ENCODE measurements at regions not wholly inside any gene's neighbourhood (a gene's known extent, or its start where the extent isn't known, plus 50 kb on each side); places are given as distances from the start of the nearest gene placed in this dataset.

DNA sequence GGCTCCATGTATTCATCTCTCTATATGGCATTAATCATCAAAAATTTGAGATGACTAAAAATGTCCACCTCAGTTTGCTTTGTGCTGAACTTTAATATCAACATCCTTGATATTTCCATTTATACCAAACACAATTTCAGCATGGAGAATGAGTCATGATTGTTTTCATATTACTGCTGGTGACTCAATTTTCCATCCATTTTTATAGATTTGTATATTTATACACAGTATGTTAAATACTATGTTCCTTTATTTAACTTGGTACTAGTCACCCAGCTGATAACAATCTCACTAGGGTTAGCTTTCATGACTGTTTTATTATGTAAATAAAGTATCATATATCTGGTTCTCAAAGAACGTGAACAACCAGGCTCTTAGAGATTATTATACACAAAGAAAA is 1255.1 kb downstream of the SLITRK1 start:
- Histone ChIP-seq H3K9me2 (ENCODE audit: insufficient read depth) (no peaks in the 10 kb centered on the region; the same call in 1 of the 2 replicates), H3K4me3 (no peak overlapping the region), H4K20me1 (replicated peaks; ENCODE audit: insufficient read depth) (no peaks in the 10 kb centered on the region), H3K27me3 (ENCODE audit: insufficient read depth) (no peaks in the 10 kb centered on the region), H3K27ac (ENCODE audit: low read depth) (no peak overlapping the region), H3K4me1 (ENCODE audit: insufficient read depth) (no peaks in the 10 kb centered on the region), H3K36me3 (ENCODE audit: insufficient read depth) (no peaks in the 10 kb centered on the region), H2AFZ (no peak overlapping the region), H3K79me2 (replicated peaks; ENCODE audit: insufficient read depth) (no peaks in the 10 kb centered on the region), H3F3A (replicated peaks; ENCODE audit: low read depth) (no peaks in the 10 kb centered on the region), H3K4me2 (no peak overlapping the region)
- Mint-ChIP-seq H3K27ac (no peak overlapping the region), H3K27me3 (ENCODE audit: insufficient read depth, low read depth, poor library complexity) (no peaks in the 10 kb centered on the region), H3K4me1 (no peaks in the 10 kb centered on the region), H3K9me3 (no peaks in the 10 kb centered on the region), H3K36me3 (ENCODE audit: low read depth) (no peaks in the 10 kb centered on the region), H3K4me3 (no peak overlapping the region)
- DNase-seq (ENCODE audit: low spot score): no peak
- TF ChIP-seq ZNF331 (CRISPR knock-in tag; IDR thresholded peaks at IDR 0.05; ENCODE audit: low read depth) (no peak), STAT1 (IDR thresholded peaks at IDR 0.05; ENCODE audit: unreplicated experiment) (no peak), ZNF114 (CRISPR knock-in tag; IDR thresholded peaks at IDR 0.05) (no peak), NANOG (IDR thresholded peaks at IDR 0.05; ENCODE audit: borderline replicate concordance) (no peak), CREB1 (CRISPR knock-in tag; IDR thresholded peaks at IDR 0.05; ENCODE audit: low read depth) (no peak)
- no peak for ATAC-seq

GRCh38 chr13:82625717-82626116 is 1256.6 kb downstream of the SLITRK1 start:
- Mint-ChIP-seq H3K27ac (no peak overlapping the region), H3K9me3 (no peaks in the 10 kb centered on the region), H3K4me3 (no peak overlapping the region), H3K36me3 (ENCODE audit: low read depth) (no peaks in the 10 kb centered on the region), H3K4me1 (no peaks in the 10 kb centered on the region), H3K27me3 (ENCODE audit: insufficient read depth, low read depth, poor library complexity) (no peaks in the 10 kb centered on the region)
- Histone ChIP-seq H3K27me3 (ENCODE audit: insufficient read depth) (no peaks in the 10 kb centered on the region), H3K27ac (ENCODE audit: low read depth) (no peak overlapping the region), H3K4me2 (no peak overlapping the region), H3K9me2 (ENCODE audit: insufficient read depth) (no peaks in the 10 kb centered on the region; the same call in 1 of the 2 replicates), H2AFZ (no peak overlapping the region), H3K36me3 (ENCODE audit: insufficient read depth) (no peaks in the 10 kb centered on the region), H3F3A (replicated peaks; ENCODE audit: low read depth) (no peaks in the 10 kb centered on the region), H3K4me3 (no peak overlapping the region), H3K4me1 (ENCODE audit: insufficient read depth) (no peaks in the 10 kb centered on the region), H3K79me2 (replicated peaks; ENCODE audit: insufficient read depth) (no peaks in the 10 kb centered on the region), H4K20me1 (replicated peaks; ENCODE audit: insufficient read depth) (no peaks in the 10 kb centered on the region)
- DNase-seq (ENCODE audit: low spot score): no peak
- no peak for ATAC-seq
- no peak for TF ChIP-seq ZNF114 (CRISPR knock-in tag; IDR thresholded peaks at IDR 0.05)
- TF ChIP-seq JUNB (IDR thresholded peaks at IDR 0.05; ENCODE audit: unreplicated experiment): no peak
- TF ChIP-seq ETS1 (IDR thresholded peaks at IDR 0.05): no peak
- TF ChIP-seq CREB1 (CRISPR knock-in tag; IDR thresholded peaks at IDR 0.05; ENCODE audit: low read depth): no peak
- TF ChIP-seq NANOG (IDR thresholded peaks at IDR 0.05; ENCODE audit: borderline replicate concordance): no peak
- no peak for TF ChIP-seq EZH2phosphoT487 (IDR thresholded peaks at IDR 0.05; ENCODE audit: unreplicated experiment)
- TF ChIP-seq, protein P1, sequence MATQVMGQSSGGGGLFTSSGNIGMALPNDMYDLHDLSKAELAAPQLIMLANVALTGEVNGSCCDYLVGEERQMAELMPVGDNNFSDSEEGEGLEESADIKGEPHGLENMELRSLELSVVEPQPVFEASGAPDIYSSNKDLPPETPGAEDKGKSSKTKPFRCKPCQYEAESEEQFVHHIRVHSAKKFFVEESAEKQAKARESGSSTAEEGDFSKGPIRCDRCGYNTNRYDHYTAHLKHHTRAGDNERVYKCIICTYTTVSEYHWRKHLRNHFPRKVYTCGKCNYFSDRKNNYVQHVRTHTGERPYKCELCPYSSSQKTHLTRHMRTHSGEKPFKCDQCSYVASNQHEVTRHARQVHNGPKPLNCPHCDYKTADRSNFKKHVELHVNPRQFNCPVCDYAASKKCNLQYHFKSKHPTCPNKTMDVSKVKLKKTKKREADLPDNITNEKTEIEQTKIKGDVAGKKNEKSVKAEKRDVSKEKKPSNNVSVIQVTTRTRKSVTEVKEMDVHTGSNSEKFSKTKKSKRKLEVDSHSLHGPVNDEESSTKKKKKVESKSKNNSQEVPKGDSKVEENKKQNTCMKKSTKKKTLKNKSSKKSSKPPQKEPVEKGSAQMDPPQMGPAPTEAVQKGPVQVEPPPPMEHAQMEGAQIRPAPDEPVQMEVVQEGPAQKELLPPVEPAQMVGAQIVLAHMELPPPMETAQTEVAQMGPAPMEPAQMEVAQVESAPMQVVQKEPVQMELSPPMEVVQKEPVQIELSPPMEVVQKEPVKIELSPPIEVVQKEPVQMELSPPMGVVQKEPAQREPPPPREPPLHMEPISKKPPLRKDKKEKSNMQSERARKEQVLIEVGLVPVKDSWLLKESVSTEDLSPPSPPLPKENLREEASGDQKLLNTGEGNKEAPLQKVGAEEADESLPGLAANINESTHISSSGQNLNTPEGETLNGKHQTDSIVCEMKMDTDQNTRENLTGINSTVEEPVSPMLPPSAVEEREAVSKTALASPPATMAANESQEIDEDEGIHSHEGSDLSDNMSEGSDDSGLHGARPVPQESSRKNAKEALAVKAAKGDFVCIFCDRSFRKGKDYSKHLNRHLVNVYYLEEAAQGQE (IDR thresholded peaks at IDR 0.05; ENCODE audit: unreplicated experiment): no peak
- no peak for TF ChIP-seq ZNF331 (CRISPR knock-in tag; IDR thresholded peaks at IDR 0.05; ENCODE audit: low read depth)
- TF ChIP-seq CTCF (conservative IDR thresholded peaks at IDR 0.05; ENCODE audit: low read depth in 2 of 2): no peak
- TF ChIP-seq STAT1 (IDR thresholded peaks at IDR 0.05; ENCODE audit: unreplicated experiment): no peak
